SK-N-SH (cell line): ENCODE measurements at regions not wholly inside any gene's neighbourhood (a gene's known extent, or its start where the extent isn't known, plus 50 kb on each side); places are given as distances from the start of the nearest gene placed in this dataset.

Source experiments
- CTCF ChIA-PET: fragments of 300-600, 350-600 bp; formaldehyde crosslinking; extraction: SDS; loops from one replicate; lab custom pipeline; 2021; lab: Yijun Ruan, JAX
- POLR2A ChIA-PET: fragments of 350-600 bp; sonication (Branson Sonifier 250); formaldehyde crosslinking; extraction: SDS; loops from one replicate; lab custom pipeline; 2020; ENCODE audit warnings: antibody characterized with exemption, inconsistent platforms; lab: Yijun Ruan, JAX
- DNase-seq: peaks from one replicate; pipeline ENCODE4 v3.0.0; 2012
- H2AFZ ChIP-seq: fragments of 200-600 bp; sonication (generic); 2 replicates; pipeline ENCODE4 v1.8.1; 2016; ENCODE audit warnings: antibody characterized with exemption, mild to moderate bottlenecking, low read depth
- H3F3A ChIP-seq: fragments of 200-600 bp; sonication (generic); replicated peaks from 2 replicates; pipeline ENCODE3; 2016; ENCODE audit warnings: antibody characterized with exemption, mild to moderate bottlenecking; ENCODE audit not compliant: insufficient read depth
- H3K27ac ChIP-seq, 2 experiments: fragments of 200-500 bp in 1 of 2; fragments of 200-600 bp in 1 of 2; sonication (Bioruptor generic) in 1 of 2; sonication (generic), shearing (Covaris generic) in 1 of 2; 2 replicates each; pipeline versions ENCODE4 v1.5.1 to v1.6.1; 2014 to 2016; ENCODE audit warnings: low read depth in 2 of 2, inconsistent platforms in 1 of 2, low read length in 1 of 2, mild to moderate bottlenecking in 1 of 2, mixed read lengths in 1 of 2
- H3K27me3 ChIP-seq: fragments of 200-600 bp; sonication (generic), shearing (Covaris generic); 2 replicates; pipeline ENCODE4 v1.6.1; 2016; ENCODE audit warnings: mixed run types; ENCODE audit not compliant: insufficient read depth
- H3K36me3 ChIP-seq, 2 experiments: fragments of 200-500 bp in 1 of 2; fragments of 200-600 bp in 1 of 2; sonication (Bioruptor generic) in 1 of 2; sonication (generic) in 1 of 2; replicated peaks in 1 of 2; 2 replicates each; pipeline versions ENCODE3 to v1.5.1; 2014 to 2016; ENCODE audit warnings: low read length in 1 of 2, mild to moderate bottlenecking in 1 of 2; ENCODE audit not compliant: insufficient read depth in 2 of 2, control insufficient read depth in 1 of 2
- H3K4me1 ChIP-seq, 2 experiments: fragments of 200-500 bp in 1 of 2; fragments of 200-600 bp in 1 of 2; sonication (Bioruptor generic) in 1 of 2; sonication (generic), shearing (Covaris generic) in 1 of 2; 2 replicates each; pipeline versions ENCODE4 v1.5.1 to v1.6.1; 2014 to 2016; ENCODE audit warnings: low read depth in 1 of 2, low read length in 1 of 2, mixed run types in 1 of 2; ENCODE audit not compliant: insufficient read depth in 2 of 2, control insufficient read depth in 1 of 2
- H3K4me2 ChIP-seq: fragments of 200-600 bp; sonication (generic), shearing (Covaris generic); 2 replicates; pipeline ENCODE4 v1.6.1; 2017; ENCODE audit warnings: mixed run types
- H3K4me3 ChIP-seq, 2 experiments: fragments of 200-500 bp in 1 of 2; fragments of 200-600 bp in 1 of 2; sonication (Bioruptor generic) in 1 of 2; sonication (generic), shearing (Covaris generic) in 1 of 2; 2 replicates each; pipeline versions ENCODE4 v1.5.1 to v1.8.1; 2014 to 2016; ENCODE audit warnings: low read depth in 2 of 2, inconsistent platforms in 1 of 2, low read length in 1 of 2, mild to moderate bottlenecking in 1 of 2, mixed read lengths in 1 of 2, moderate library complexity in 1 of 2
- H3K79me2 ChIP-seq: fragments of 200-600 bp; sonication (generic); 2 replicates; pipeline ENCODE4 v1.8.1; 2017; ENCODE audit warnings: mild to moderate bottlenecking; ENCODE audit not compliant: insufficient read depth
- H3K9ac ChIP-seq: fragments of 200-600 bp; sonication (generic); 2 replicates; pipeline ENCODE4 v1.6.1; 2017; ENCODE audit warnings: mixed run types
- H3K9me2 ChIP-seq: fragments of 200-600 bp; sonication (generic); 2 replicates; pipeline ENCODE4 v1.6.1; 2017; ENCODE audit warnings: mixed run types
- H3K9me3 ChIP-seq: fragments of 200-600 bp; sonication (generic); 2 replicates; pipeline ENCODE4 v1.6.1; 2017; ENCODE audit warnings: mixed run types, mild to moderate bottlenecking, moderate library complexity
- H4K20me1 ChIP-seq: fragments of 200-600 bp; sonication (generic); 2 replicates; pipeline ENCODE4 v1.6.1; 2017; ENCODE audit warnings: mild to moderate bottlenecking, mixed run types; ENCODE audit not compliant: insufficient read depth
- CTCF ChIP-seq: fragments of 200-600 bp; sonication (generic); IDR thresholded peaks from 2 replicates; pipeline ENCODE4 v1.6.1; 2017; ENCODE audit warnings: antibody characterized with exemption, mild to moderate bottlenecking, moderate library complexity
- EZH2phosphoT487 ChIP-seq: fragments of 200-600 bp; sonication (generic); IDR thresholded peaks from 2 replicates; pipeline ENCODE4 v1.6.1; 2017; ENCODE audit warnings: low read depth, mixed run types, mild to moderate bottlenecking, antibody characterized with exemption, moderate library complexity, borderline replicate concordance
- FOXM1 ChIP-seq: IDR thresholded peaks from 2 replicates; pipeline ENCODE4 v1.4.0; 2012; ENCODE audit warnings: low read depth, mild to moderate bottlenecking
- GATA2 ChIP-seq: sonication (generic); formaldehyde crosslinking; IDR thresholded peaks from 2 replicates; pipeline ENCODE4 v1.5.0; 2020; ENCODE audit warnings: mild to moderate bottlenecking, missing genetic modification reagents
- MAX ChIP-seq: IDR thresholded peaks from 2 replicates; pipeline ENCODE4 v1.4.0; 2012; ENCODE audit warnings: low read depth
- MEF2A ChIP-seq: IDR thresholded peaks from 2 replicates; pipeline ENCODE4 v1.4.0; 2012; ENCODE audit warnings: low read depth, borderline replicate concordance
- NRF1 ChIP-seq: IDR thresholded peaks from 2 replicates; pipeline ENCODE4 v1.6.1; 2012; ENCODE audit warnings: low read depth, mild to moderate bottlenecking, low read length
- RCOR1 ChIP-seq: fragments of 150-350 bp; IDR thresholded peaks from 2 replicates; pipeline ENCODE4 v1.6.1; 2017; ENCODE audit warnings: antibody characterized with exemption, low read length
- SIN3A ChIP-seq: IDR thresholded peaks from 2 replicates; pipeline ENCODE4 v1.6.1; 2012; ENCODE audit warnings: low read depth, mild to moderate bottlenecking, low read length, moderate library complexity, borderline replicate concordance
- SMC3 ChIP-seq: IDR thresholded peaks from 2 replicates; pipeline ENCODE4 v1.6.1; 2012; ENCODE audit warnings: low read depth, low read length, improper control_type of control experiment
- TAF1 ChIP-seq: IDR thresholded peaks from 2 replicates; pipeline ENCODE4 v1.6.1; 2012; ENCODE audit warnings: low read depth, mild to moderate bottlenecking, low read length, moderate library complexity, borderline replicate concordance
- TCF12 ChIP-seq: IDR thresholded peaks from 2 replicates; pipeline ENCODE4 v1.4.0; 2012
- TEAD4 ChIP-seq: IDR thresholded peaks from 2 replicates; pipeline ENCODE4 v1.4.0; 2012; ENCODE audit warnings: mild to moderate bottlenecking, borderline replicate concordance; ENCODE audit not compliant: insufficient read depth
- USF1 ChIP-seq: IDR thresholded peaks from 2 replicates; pipeline ENCODE4 v1.4.0; 2012; ENCODE audit warnings: low read depth, borderline replicate concordance
- USF2 ChIP-seq: fragments of 150-350 bp; IDR thresholded peaks from 2 replicates; pipeline ENCODE4 v1.6.1; 2017; ENCODE audit warnings: antibody characterized with exemption, low read length, low read depth, borderline replicate concordance
- ZBTB33 ChIP-seq: IDR thresholded peaks from 2 replicates; pipeline ENCODE4 v1.4.0; 2012; ENCODE audit warnings: low read depth, borderline replicate concordance
- WGBS: methylation state at CpG from one replicate; pipeline ENCODE4 v1.1.6; 2017; ENCODE audit warnings: low lambda C conversion rate; 5-methylcytosine and 5-hydroxymethylcytosine counted together

- ChIA-PET POLR2A (no interaction called here), CTCF (interaction anchor here (1.4 to 1.5 kb wide), 2 partner anchors 24 to 176 kb away, joined by 3 to 4 read pairs; no protein-coding TSS in a partner anchor)
- 66% methylated on average over 4 of the region's 4 CpGs for WGBS
- H3K4me2 ChIP-seq, result no peak overlapping the region
- H3K9ac ChIP-seq, result no peak overlapping the region
- H3K4me3 ChIP-seq, result no peak overlapping the region
- peaks cover 2 to 7% of the 10 kb centered on the region in 2 experiments; a peak in 3 of 4 replicates for H3K4me1 ChIP-seq
- TF ChIP-seq USF1, result no peak
- TF ChIP-seq SMC3, result no peak
- TF ChIP-seq NRF1, result no peak
- TF ChIP-seq ZBTB33, result no peak
- no peak for TF ChIP-seq TCF12
- TF ChIP-seq CTCF, result no peak
- TF ChIP-seq RCOR1, result no peak
- TF ChIP-seq USF2, result no peak
- TF ChIP-seq MEF2A, result no peak
- TF ChIP-seq TEAD4, result no peak
- no peak for TF ChIP-seq TAF1
- TF ChIP-seq GATA2 (CRISPR knock-in tag), result no peak
- no peak for TF ChIP-seq MAX
- TF ChIP-seq EZH2phosphoT487, result no peak
- TF ChIP-seq FOXM1, result no peak
- no peak for TF ChIP-seq SIN3A
- H4K20me1 ChIP-seq, result no peaks in the 10 kb centered on the region
- H3K36me3 ChIP-seq, result no peaks in the 10 kb centered on the region
- no peak overlapping the region for H3K27ac ChIP-seq
- peaks cover 20% of the 10 kb centered on the region for H3F3A ChIP-seq
- no peaks in the 10 kb centered on the region for H3K9me2 ChIP-seq
- no peaks in the 10 kb centered on the region for H3K9me3 ChIP-seq
- H2AFZ ChIP-seq, result no peak overlapping the region
- H3K79me2 ChIP-seq, result no peaks in the 10 kb centered on the region
- no peaks in the 10 kb centered on the region for H3K27me3 ChIP-seq
- no peak for DNase-seq
These were observed 194.6 kb upstream of the TBX20 start for GRCh38 chr7:35448486-35448885.
